MG63 (cell line): ENCODE measurements at regions not wholly inside any gene's neighbourhood (a gene's known extent, or its start where the extent isn't known, plus 50 kb on each side); places are given as distances from the start of the nearest gene placed in this dataset.
A peak's percentile ranks its signal among the peaks of the same experiment; 100 is the strongest.

Experiments used
- DNase-seq: peaks from one replicate; pipeline ENCODE4 v3.0.0-alpha.2; 2020
- H3K27me3 ChIP-seq: fragments of 250-450 bp; sonication (Bioruptor Pico); 2 replicates; pipeline ENCODE4 v1.5.1; 2020; ENCODE audit warnings: mild to moderate bottlenecking, moderate library complexity
- H3K36me3 ChIP-seq: fragments of 250-450 bp; sonication (Bioruptor Pico); 2 replicates; pipeline ENCODE4 v1.5.1; 2020; ENCODE audit warnings: mild to moderate bottlenecking, moderate library complexity
- H3K4me3 ChIP-seq: fragments of 250-450 bp; sonication (Bioruptor Pico); 2 replicates; pipeline ENCODE4 v1.5.1; 2020; ENCODE audit warnings: mild to moderate bottlenecking, moderate library complexity
- H3K9me3 ChIP-seq: fragments of 250-450 bp; sonication (Bioruptor Pico); 2 replicates; pipeline ENCODE4 v1.5.1; 2020; ENCODE audit warnings: mild to moderate bottlenecking, moderate library complexity

DNA sequence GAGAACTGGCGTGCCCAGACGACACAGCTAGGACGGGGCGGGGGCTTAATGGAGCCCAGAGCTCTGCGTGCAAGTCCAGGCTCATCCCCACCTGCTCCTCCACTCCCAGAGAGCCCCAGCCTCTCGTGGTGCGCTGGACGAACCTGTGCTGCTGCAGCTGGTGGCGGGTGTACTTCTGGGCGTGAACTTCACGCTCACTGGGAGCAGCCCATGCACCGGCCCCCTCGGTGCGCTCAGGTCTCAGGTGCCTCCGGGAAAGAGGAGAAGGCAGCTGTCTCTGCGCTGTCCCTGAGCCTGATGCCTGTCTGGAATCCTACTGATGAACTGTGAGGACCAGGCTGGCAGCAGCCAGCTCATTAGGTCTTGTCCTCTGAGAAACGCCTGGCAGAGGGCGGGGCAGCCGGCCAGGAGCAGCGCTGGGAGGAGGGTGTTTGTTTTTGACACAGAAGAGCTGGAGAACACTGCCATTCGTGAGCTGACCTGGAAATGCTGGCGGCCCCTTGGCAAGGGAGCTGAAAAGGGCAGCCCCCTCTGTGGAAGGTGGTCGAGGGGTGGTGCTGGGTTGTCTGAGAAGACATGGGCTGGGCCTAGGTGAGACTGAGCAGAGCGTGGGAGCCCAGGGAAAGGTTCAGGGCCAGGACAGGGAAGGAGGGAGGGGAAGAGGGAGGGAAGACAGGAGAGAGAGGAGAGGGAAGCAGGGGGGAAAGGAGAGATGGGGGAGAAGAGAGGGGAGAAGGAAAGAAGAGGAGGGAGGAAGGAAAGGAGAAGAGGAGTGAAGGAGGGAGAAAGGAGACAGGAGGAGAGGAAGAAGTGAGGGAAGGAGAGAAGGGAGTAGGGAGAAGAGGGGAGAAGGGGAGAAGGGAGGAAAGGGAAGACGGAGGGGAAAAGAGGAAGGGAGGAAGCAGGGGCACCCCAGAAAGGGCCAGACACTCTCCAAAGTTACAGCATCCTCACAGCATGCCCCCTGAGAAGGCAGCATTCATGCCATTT lies 53.5 kb upstream of the TNS3 start:
- H3K27me3 ChIP-seq, result no peaks in the 10 kb centered on the region
- no peak overlapping the region for H3K4me3 ChIP-seq
- no peaks in the 10 kb centered on the region for H3K9me3 ChIP-seq
- no peaks in the 10 kb centered on the region for H3K36me3 ChIP-seq
- DNase-seq, result peak; percentile 66

- H3K9me3 ChIP-seq, result no peaks in the 10 kb centered on the region
- peak; percentile 42 for DNase-seq
- no peaks in the 10 kb centered on the region for H3K27me3 ChIP-seq
- H3K36me3 ChIP-seq, result no peaks in the 10 kb centered on the region
- H3K4me3 ChIP-seq, result no peak overlapping the region
Measured at GRCh38 chr7:47634273-47634672, 52.4 kb upstream of the TNS3 start.

GRCh38 chr7:47633134-47633533 lies 51.2 kb upstream of the TNS3 start:
- Histone ChIP-seq H3K9me3 (no peaks in the 10 kb centered on the region), H3K27me3 (no peaks in the 10 kb centered on the region), H3K4me3 (no peak overlapping the region), H3K36me3 (no peaks in the 10 kb centered on the region)
- DNase-seq, result no peak
